GM21825 (cell line): ENCODE measurements at regions not wholly inside any gene's neighbourhood (a gene's known extent, or its start where the extent isn't known, plus 50 kb on each side); places are given as distances from the start of the nearest gene placed in this dataset.

Experiments
- ATAC-seq: cut with Tn5 transposase; IDR thresholded peaks from one replicate; pipeline ENCODE4 v1.9.1; 2021; ENCODE audit warnings: mild to moderate bottlenecking, moderate library complexity; ENCODE audit not compliant: unreplicated experiment

DNA sequence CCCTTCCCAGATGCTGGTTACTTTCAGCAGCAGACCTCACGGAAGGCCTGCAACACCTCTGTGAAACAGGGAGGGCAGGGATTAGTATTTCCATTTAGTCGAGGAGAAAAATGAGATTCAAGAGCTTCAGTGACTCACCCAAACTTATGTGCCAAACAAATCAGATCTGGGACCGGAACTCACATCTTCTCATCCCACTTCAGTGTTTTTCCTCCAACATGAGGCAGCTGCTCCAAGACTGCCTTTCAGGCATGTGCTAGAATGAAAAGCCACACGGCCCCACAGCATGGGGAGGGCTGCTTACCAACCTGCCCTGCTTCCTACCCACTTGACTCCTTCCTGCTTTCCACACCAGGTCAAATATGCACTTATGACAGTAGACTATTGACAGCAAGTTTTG, 129.4 kb upstream of the SLC24A5 start:
- ATAC-seq: no peak

DNA sequence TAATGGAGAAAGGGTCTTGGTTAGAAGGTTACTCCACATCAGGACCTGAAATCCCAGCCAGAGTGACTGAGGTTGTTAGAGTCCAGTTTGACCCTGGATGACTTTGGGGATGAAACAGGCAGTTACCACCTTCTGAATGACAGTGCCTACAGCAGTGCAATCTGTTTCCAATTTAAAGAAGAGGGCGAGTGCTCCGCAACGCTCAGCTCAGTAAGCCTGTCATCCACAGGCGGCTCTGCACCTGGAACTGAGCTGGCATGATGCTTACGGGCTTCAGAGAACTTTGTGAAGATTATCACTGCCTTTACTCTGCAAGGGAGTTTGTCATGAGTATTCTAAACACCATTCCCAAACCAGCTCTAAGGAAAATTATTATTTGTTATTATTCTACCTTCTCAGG, 127.7 kb upstream of the SLC24A5 start:
- no peak for ATAC-seq

DNA sequence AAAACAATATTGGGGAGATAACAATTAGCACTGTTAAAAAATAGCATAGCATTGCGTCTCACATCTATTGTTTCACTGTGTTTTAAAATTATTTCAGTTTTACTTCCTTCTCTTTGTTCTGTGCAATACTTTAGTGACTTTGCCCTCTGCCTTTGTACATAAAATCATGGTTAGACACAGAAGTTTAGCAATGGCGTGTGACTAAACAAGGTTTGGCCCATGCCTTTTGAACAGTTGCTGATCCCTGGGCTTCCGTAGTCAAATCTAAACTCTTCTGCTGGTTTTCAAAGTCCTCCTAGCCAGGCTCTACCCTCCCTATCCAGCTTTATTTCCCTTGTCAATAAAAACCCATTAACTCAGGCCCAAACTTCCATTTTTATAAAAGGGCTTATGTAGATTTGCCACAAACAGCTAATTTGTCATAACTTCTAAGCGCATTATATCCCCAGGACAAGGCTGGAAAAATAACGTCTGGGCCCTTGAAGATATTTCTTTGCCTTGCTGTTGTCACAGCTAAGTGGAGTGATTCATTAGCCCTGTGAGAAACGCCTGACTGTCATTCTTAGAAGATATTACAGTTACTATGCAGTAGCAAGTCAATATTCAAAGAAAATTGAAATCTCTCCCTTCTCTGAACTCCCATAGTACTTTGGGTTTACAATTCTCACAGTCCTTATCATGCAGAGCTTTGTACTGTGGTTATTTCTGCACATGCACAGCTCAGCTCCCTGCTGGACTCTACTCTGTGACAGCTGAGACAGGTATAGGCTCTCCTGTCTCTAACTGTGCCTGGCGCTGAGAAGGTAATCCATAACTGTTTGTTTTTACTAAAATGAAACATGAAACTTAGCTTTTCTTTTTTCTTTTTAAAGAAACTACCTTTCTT, 123.4 kb upstream of the SLC24A5 start:
- no peak for ATAC-seq

DNA sequence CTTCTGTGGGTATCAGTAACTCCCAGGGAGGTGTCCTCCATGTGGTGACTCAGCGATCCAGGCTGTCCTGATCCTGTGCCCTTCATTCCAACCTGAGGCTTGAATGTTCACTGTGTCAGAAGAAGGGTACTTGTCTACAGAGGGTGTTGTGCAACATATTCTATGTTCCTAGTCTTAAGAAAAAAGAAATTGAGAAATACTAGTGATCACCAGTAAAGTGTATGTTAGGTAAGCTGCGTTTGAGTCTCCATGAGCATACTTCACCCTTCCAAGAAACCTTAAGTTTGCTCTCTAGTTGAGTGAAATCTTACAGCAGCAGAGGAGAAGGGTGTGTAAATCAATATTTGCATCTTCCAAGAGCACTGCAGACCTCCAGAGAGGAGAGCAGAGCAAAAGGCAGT, 122.2 kb upstream of the SLC24A5 start:
- ATAC-seq: no peak

DNA sequence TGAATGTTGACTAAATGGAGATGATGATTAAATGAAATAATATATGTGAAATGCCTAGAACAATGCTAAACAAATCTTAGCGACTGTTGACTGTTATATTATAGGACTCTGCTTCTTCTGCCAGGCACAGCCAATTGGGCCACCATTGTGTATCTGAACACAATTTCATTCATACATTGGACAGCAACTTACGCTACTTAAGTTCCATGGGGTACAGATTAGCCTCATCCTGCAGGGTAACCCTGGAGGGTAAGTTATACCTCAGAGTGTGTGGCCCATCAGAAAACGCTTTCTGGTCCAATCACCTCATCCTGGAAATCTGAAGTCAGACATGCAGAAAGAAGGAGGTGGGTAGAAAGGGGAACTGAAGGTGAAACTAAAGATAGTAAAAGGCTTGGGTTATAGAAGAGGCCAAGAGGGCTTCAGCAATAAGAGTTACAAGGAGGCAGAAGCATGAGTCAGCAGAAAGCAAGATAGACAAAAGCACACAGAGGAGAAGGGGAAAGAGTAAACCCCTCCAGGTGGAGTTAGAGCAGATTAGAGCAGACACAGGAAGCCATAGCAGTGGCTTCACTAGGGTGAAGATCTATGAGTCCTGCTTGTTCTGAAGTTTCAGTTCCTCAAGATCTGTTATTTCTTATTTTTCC, 119.3 kb upstream of the SLC24A5 start:
- ATAC-seq: peak; percentile 95

DNA sequence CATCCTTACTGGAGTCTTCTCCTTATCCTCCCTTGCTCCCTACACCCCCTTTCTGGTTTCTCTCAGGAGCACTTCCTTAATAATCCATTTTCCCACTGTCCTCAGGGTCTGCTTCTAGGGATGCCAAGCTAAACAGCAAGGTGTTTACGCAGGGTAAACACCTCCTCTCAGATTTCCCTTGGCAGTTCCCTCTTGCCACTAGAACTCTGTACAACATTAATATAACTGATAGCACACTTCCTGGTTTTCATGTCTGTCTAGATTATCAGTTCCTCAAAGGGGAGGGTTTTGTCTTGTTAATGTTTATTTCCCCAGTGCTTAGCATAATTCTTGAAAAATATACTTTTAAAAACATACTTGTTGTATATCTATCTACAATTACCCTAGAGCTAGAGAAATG, 118.0 kb upstream of the SLC24A5 start:
- ATAC-seq: no peak

DNA sequence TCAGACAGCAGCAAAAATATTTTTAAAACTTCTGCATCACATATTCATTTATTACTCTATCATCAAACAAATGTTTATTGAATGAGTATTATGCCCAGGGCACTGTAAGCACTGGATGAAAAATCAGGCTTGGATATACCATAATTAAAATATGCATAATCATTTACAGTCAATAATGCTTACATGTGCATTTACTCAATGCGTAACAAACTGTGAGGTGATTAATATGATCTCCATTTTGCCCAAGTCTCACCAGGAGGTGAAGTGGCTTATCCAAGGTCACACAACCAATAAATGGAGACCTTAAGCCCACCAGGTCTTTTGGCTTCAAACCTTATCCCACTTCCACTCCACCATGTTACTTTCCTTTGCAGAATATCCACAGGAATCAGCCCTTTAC, 117.3 kb upstream of the SLC24A5 start:
- ATAC-seq: no peak

DNA sequence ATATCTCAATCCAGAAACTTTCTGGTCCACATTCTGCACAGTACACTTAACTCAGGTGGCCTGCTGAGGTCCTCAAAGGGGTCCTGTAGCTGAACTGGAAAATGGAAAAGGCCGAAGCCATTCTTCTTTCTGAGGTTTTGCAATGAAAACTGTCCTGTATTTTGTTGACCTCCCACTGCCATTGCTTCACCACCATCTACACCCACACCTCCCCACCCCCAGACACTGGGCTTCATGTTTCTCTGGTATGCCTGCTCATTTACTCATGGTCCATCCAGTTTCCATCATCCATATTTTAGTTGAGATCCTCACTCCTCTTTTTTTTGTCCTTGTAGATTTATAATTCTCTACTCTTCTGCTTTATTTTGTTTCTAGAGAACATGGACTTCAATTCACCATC, 115.7 kb upstream of the SLC24A5 start:
- no peak for ATAC-seq

DNA sequence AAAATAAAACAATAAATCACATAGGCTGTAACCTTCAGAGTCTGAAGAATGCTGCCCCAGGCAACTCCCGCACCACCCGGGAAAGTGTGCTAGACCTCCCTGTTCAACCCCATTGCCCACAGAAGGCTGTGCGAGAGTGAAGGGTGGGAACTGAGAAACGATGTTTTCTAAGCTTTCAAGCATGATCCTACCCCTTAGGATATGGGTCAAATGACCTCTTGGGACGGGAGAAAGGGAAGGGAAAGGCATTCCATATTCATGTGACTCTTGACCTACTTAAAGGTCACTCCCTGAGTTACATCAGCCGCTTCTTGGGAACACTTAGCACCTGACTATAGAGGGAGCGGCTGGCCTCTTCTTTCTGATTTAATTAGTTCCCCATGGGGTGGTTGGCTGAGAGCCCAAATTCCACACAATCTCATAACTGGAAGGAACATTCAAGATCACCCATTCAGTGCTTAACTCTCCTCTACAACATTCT, 114.7 kb upstream of the SLC24A5 start:
- no peak for ATAC-seq

DNA sequence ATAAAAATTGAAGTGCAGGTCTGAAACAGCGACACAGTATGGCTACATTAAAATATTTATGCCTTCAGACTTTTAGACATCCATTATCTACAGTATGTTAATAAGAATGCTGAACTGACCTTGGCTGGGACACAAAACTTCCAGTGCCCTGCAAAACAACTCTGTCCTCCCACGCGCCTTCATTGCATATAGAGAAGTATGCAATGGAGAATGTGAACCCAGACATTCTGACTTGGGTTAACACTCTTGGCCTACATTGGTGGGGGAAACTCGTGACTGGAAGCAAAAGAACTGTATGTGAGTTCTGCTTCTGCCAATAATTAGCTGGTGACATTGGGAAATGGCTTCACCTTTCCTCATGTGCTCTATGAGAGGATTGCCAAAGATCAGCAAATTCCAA, 110.5 kb upstream of the SLC24A5 start:
- ATAC-seq: no peak

DNA sequence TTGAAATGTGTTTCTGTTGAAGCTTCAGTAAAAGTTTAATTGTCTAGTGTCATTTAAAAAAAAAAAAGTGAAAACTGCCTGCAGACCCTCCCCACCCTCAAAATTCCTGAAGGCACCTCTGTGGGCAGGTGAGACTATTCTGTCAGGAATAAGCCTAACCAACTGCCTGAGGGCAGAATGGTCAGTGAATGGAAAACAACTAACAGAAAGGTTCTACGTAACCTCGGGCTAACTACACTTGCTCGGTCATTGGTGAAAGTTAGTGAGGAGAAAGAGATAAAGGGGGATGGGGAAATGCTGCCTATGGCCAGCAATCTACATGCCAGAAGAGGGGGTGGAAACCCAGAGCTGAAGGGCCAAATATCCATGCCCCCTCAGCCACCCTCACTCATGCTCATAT, 108.6 kb upstream of the SLC24A5 start:
- no peak for ATAC-seq

DNA sequence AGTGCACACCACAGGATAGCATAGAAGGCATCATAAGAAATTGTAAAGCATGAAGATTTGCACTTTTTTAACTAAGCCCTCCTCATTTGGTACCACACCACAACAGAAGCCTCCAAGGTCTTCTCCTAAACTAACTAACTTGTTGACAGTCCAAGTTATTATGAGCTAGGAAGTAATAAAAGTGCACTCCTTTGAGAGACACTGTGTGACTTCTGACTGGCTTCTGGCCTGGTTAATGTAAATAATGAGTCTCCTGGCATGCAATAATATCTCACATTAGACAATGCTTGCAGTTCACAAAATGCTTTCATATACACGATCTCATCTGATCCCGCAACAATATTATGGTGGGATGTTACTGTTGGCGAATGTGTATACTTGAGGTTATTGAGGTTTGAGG, 103.9 kb upstream of the SLC24A5 start:
- ATAC-seq: no peak

DNA sequence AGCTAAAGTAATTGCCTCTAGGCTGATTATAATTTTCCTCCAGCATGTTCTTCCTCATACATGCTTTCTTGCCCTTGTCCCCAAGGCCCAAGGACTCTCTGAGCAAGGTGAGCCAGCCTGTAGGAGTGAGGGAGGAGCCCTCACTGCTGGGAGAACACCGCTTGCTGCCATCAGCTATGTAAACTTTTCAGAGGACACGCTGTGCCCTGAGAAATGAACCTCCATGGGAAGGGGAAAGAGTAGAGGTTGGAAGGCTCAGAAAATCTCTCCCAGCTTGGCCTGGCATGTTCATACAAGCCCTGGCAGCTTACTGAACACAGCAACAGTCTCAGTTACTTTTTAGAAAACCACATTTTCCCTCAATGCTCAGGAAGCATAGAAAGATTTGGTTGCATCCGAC, 103.0 kb upstream of the SLC24A5 start:
- no peak for ATAC-seq

DNA sequence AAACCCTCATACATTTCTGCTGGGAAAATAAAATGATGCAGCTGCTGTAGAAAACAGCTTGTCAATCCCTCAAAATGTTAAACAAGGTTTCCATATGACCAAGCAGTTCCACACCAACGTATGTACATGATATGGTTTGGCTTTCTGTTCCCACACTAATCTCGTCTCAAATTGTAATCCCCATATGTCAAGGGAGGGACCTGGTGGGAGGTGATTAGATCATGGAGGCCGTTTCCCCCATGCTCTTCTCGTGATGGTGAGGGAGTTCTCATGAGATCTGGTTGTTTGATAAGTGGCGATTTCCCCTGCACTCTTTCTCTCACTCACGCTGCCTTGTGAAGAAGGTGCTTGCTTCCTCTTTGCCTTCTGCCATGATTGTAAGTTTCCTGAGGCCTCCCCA, 100.6 kb upstream of the SLC24A5 start:
- ATAC-seq: no peak

DNA sequence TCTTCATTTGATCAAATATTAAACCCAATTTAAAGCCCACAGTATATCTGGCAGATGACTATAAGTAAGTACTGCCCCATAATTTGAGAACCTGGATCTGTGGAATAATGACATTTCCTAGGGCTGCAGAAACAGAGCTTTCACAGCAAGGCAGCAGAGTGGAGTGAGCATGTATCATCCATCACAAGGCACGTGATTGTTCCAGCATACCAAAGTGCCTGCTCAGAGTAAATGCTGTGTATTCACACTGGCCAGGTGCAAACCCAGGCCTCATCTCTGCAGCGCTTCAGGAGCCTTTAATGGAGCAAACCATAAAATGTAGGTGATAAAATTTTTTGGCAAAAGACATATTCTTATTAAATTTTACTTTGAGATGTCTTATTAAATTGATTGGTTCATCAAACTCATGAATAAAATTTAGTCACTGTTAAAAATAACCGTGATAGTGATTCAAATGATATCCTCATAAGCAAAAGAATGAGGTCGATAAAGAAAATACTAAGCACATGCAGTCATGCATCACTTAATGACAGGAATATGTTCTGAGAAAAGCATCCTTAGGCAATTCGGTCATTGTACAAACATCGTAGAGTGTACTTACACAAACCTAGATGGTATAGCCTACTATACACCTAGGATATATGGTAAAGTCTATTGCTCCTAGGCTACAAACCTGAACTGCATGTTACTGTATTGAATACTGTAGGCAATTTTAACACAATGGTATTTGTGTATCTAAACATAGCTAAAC, 99.3 kb upstream of the SLC24A5 start:
- ATAC-seq: no peak

DNA sequence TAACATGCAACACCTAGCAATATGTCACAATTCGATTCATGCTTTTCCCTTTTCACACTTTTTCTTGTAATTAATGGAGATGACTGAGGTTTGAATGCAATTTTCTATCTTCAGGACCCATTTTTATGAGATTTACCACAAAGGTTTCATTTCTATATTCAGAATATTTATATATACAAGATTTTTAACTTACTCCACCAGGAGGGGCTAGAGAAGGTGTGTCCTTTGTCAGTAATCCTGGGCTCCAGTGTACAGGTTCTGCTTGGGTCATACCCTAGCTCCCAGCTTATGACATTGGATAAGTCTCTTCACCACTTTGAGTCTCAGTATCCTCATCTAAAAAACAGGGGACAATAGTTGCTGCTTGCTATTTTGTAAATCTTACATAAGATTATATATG, 95.7 kb upstream of the SLC24A5 start:
- no peak for ATAC-seq

DNA sequence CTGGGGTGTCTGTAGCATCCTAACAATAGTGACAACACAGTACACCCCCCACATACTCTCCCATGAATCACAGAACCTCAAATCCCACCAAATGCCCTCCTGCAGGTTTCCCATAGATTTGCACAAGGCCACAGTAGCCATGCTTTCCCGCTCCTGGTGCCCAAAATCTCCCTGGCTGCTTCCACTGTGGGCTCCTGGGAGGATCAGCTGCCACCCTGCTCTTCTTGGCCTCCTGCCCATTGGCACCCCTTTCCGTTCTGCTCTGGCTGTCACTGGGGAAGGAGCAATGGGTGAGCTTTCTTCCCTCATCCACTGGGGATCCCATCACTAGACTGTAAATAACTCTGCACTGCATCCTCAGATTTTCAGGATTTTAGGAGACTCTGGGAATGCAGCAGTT, 92.1 kb upstream of the SLC24A5 start:
- no peak for ATAC-seq

DNA sequence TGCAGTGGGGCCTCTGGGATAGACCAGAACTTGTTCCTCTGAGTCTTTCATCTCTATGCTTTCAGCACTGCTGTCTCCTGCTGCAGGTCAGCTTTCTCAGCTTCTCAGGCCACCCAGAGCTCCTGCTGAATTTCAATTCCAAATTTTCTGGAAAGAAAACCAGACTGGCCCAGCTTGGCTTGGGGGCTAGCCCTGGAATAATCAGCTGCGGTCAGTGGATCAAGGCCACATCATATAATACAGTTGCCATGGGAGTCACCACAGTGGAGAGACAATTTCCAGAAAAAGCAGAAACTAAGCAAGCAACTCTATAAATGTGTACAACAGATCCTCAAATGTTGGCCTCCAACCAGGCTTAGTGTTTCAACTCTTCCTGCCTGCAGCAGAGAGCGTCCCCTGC, 91.1 kb upstream of the SLC24A5 start:
- ATAC-seq: no peak

DNA sequence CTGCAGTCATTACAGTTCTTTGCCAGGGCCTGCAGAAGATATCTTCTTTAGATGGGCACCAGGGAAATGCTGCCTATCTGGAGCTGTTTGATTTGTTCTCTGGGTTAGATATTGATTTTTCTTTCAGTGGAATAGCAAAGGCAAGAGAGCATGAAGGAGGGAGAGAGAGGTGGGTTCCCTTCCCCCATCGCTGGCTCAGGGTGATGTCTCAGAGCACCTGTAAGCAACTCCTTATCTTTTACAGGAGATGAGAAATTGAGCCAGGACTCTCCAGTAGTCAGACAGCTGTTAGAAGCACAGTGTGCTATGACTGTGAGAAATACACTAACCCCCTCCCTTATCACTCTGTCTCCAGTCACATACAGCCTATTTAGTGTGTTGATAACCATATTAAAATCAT, 89.3 kb upstream of the SLC24A5 start:
- ATAC-seq: no peak

DNA sequence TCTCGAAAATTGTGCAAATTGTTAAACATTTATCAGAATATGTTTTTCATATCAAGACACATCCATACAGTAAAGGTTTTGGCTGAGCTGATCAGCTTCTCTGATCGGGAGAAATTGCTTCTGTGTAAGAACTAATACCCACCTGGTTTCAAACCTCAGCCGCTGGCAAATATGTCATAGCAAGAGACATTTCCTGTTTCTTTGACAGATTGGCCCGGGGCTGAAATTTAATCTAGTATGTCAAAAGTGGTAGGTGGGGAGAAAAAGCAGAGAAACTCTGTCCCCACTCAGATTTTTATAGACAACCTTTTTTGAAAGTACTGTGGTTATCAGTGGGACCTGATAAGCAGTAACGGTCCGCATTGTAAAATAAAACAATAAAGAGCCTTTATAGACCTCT, 88.8 kb upstream of the SLC24A5 start:
- ATAC-seq: no peak

DNA sequence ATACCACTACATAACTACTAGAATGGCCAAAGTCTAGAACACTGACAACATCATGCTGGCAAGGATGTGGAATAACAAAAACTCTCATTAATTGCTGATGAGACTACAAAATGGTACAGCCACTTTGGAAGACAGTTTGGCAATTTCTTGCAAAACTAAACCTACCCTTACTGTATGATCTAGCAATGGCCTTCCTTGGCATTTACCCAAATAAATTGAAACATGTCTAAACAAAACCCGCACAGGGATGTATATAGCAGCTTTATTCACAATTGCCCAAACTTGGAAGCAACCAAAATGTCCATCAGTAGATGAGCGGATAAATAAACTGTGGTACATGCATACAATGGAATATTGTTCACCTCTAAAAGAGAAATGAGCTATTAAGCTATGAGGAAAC, 87.9 kb upstream of the SLC24A5 start:
- ATAC-seq: no peak

DNA sequence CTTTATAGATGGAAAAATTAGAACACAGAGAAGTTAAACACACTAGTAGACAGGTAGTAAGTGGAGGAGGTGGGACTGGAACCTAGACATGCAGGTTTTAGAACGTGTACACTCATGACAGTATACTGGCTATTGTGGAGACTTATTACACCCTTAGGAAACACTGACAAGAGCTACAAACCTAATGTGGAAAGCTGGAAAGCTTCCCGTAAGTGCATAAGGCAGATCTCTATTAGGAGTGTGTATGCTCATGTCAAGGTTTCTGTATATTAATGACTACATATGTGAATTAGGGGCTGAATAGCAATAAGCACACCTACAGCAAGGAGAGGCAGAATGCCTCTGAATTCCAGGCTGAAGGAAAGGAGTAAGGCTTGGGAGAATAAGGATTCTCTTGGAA, 82.6 kb upstream of the SLC24A5 start:
- no peak for ATAC-seq
